ENCODE measurements at regions not wholly inside any gene's neighbourhood (a gene's known extent, or its start where the extent isn't known, plus 50 kb on each side); places are given as distances from the start of the nearest gene placed in this dataset.

- TF ChIP-seq TP53 (CRISPR knock-in tag; IDR thresholded peaks at IDR 0.05) (no peak), OVOL2 (CRISPR knock-in tag; IDR thresholded peaks at IDR 0.05; ENCODE audit: borderline replicate concordance) (no peak), IRF1 (CRISPR knock-in tag; IDR thresholded peaks at IDR 0.05) (no peak), ZNF396 (CRISPR knock-in tag; IDR thresholded peaks at IDR 0.05; ENCODE audit: borderline replicate concordance) (no peak), GTF2I (CRISPR knock-in tag; conservative IDR thresholded peaks at IDR 0.05) (no peak), SMAD3 (CRISPR knock-in tag; IDR thresholded peaks at IDR 0.05; ENCODE audit: borderline replicate concordance) (no peak), HMGA2 (CRISPR knock-in tag; IDR thresholded peaks at IDR 0.05) (no peak), ZSCAN18 (CRISPR knock-in tag; IDR thresholded peaks at IDR 0.05) (no peak), ZNF219 (CRISPR knock-in tag; IDR thresholded peaks at IDR 0.05; ENCODE audit: borderline replicate concordance) (no peak)
- no peak overlapping the region for H3K27ac Mint-ChIP-seq
- no peak for ATAC-seq
- ChIA-PET POLR2A (no interaction called here), CTCF (interaction anchor here (0.7 kb wide), 1 partner anchor 1031 kb away, joined by 3 read pairs; no protein-coding TSS in a partner anchor)
- no peaks in the 10 kb centered on the region for H3K9me3 Mint-ChIP-seq
- H3K4me1 Mint-ChIP-seq: peaks cover 14% of the 10 kb centered on the region
- no peaks in the 10 kb centered on the region for H3K36me3 Mint-ChIP-seq
- H3K27me3 Mint-ChIP-seq (ENCODE audit: low read depth): no peaks in the 10 kb centered on the region
- H3K4me3 Mint-ChIP-seq: no peak overlapping the region
- no peak for DNase-seq (ENCODE audit: low spot score)
Measured at GRCh38 chr16:82260212-82260795, 90.3 kb upstream of the MPHOSPH6 start.

DNA sequence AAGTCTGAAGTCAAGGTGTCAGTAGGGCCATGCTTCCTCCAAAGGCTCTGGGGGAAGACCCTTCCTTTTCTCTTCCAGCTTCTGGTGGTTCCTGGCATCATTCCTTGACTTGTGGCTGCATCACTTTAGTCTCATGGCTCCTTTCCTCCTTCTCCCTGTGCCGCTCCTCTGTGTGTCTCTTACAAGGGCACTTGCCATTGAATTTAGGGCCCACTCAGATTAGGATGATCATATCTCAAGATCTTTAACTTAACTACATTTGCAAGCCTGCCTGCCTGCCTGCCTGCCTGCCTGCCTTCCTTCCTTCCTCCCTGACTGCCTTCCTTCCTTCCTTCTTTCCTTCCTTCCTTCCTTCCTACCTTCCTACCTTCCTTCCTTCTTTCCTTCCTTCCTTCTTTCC lies 89.7 kb upstream of the MPHOSPH6 start:
- H3K36me3 Mint-ChIP-seq: no peaks in the 10 kb centered on the region
- no peak for TF ChIP-seq NR2C2 (CRISPR knock-in tag; IDR thresholded peaks at IDR 0.05)
- TF ChIP-seq, protein P1, sequence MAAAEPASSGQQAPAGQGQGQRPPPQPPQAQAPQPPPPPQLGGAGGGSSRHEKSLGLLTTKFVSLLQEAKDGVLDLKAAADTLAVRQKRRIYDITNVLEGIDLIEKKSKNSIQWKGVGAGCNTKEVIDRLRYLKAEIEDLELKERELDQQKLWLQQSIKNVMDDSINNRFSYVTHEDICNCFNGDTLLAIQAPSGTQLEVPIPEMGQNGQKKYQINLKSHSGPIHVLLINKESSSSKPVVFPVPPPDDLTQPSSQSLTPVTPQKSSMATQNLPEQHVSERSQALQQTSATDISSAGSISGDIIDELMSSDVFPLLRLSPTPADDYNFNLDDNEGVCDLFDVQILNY (CRISPR knock-in tag; IDR thresholded peaks at IDR 0.05): no peak
- TF ChIP-seq CTCF (IDR thresholded peaks at IDR 0.05): no peak
- no peak for TF ChIP-seq ZNF121 (CRISPR knock-in tag; IDR thresholded peaks at IDR 0.05)
- no peak overlapping the region for H3K27ac Mint-ChIP-seq
- no peak overlapping the region for H3K4me3 Mint-ChIP-seq
- H3K4me1 Mint-ChIP-seq: peaks cover 10% of the 10 kb centered on the region
- H3K9me3 Mint-ChIP-seq: no peaks in the 10 kb centered on the region
- no peaks in the 10 kb centered on the region for H3K27me3 Mint-ChIP-seq (ENCODE audit: low read depth)
- DNase-seq (ENCODE audit: low spot score) (no peak), ATAC-seq (no peak)
- CTCF ChIA-PET: interaction anchor here (0.7 to 1.8 kb wide), 2 partner anchors 197 to 1032 kb away, joined by 3 to 7 read pairs; no protein-coding TSS in a partner anchor
- POLR2A ChIA-PET: no interaction called here

DNA sequence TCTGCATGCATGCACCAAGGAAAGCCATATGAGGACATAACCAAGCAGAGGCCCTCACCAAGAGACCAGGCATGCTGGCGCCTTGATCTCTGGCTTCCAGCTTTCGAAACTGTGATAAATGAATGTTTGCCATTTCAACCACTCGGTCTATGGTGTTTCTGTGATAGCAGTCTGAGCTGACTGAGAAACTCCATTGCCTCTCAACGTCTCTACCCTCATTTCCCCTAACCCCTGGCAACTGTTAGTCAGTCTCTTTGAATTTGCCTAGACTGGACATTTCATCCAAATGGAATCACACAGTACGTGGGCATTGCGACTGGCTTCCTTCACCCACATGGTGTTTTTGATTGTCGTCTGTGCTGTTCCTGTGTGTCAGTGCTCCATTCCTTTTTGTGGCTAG lies 88.0 kb upstream of the MPHOSPH6 start:
- ChIA-PET POLR2A (interaction anchor here (0.6 kb wide), 1 partner anchor 351 kb away, joined by 3 read pairs; no protein-coding TSS in a partner anchor), CTCF (interaction anchor here (1.8 kb wide), 1 partner anchor 199 kb away, joined by 7 read pairs; no protein-coding TSS in a partner anchor)
- Mint-ChIP-seq H3K27ac (no peak overlapping the region), H3K36me3 (no peaks in the 10 kb centered on the region), H3K9me3 (no peaks in the 10 kb centered on the region), H3K27me3 (ENCODE audit: low read depth) (no peaks in the 10 kb centered on the region), H3K4me1 (no peaks in the 10 kb centered on the region), H3K4me3 (no peak overlapping the region)
- DNase-seq (ENCODE audit: low spot score) (no peak), ATAC-seq (no peak)
- no peak for TF ChIP-seq GABPB1 (CRISPR knock-in tag; IDR thresholded peaks at IDR 0.05)
- TF ChIP-seq, protein P2, sequence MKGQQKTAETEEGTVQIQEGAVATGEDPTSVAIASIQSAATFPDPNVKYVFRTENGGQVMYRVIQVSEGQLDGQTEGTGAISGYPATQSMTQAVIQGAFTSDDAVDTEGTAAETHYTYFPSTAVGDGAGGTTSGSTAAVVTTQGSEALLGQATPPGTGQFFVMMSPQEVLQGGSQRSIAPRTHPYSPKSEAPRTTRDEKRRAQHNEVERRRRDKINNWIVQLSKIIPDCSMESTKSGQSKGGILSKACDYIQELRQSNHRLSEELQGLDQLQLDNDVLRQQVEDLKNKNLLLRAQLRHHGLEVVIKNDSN (CRISPR knock-in tag; IDR thresholded peaks at IDR 0.05): no peak
